ENCODE measurements at regions not wholly inside any gene's neighbourhood (a gene's known extent, or its start where the extent isn't known, plus 50 kb on each side); places are given as distances from the start of the nearest gene placed in this dataset.

GRCh38 chr11:115894176-115894575, 390.0 kb upstream of the CADM1 start:
- ATAC-seq: no peak
- TF ChIP-seq RARB (CRISPR knock-in tag; IDR thresholded peaks at IDR 0.05) (no peak), PPARA (CRISPR knock-in tag; IDR thresholded peaks at IDR 0.05; ENCODE audit: borderline replicate concordance) (no peak)

- ATAC-seq: no peak
- no peak for TF ChIP-seq OSR1 (CRISPR knock-in tag; IDR thresholded peaks at IDR 0.05)
- no peak for TF ChIP-seq RARB (CRISPR knock-in tag; IDR thresholded peaks at IDR 0.05)
- no peak for TF ChIP-seq ZC3H10 (CRISPR knock-in tag; IDR thresholded peaks at IDR 0.05)
- TF ChIP-seq POU6F1 (CRISPR knock-in tag; IDR thresholded peaks at IDR 0.05; ENCODE audit: borderline replicate concordance, low read depth): no peak
- TF ChIP-seq ZNF565 (CRISPR knock-in tag; conservative IDR thresholded peaks at IDR 0.05; ENCODE audit: low read depth): no peak
- TF ChIP-seq CREB5 (CRISPR knock-in tag; IDR thresholded peaks at IDR 0.05; ENCODE audit: low read depth): no peak
- TF ChIP-seq ZNF8 (CRISPR knock-in tag; IDR thresholded peaks at IDR 0.05): no peak
- no peak for TF ChIP-seq TOX (CRISPR knock-in tag; IDR thresholded peaks at IDR 0.05; ENCODE audit: borderline replicate concordance)
- TF ChIP-seq ESRRG (CRISPR knock-in tag; IDR thresholded peaks at IDR 0.05): no peak
- TF ChIP-seq SNAI2 (CRISPR knock-in tag; IDR thresholded peaks at IDR 0.05): no peak
- TF ChIP-seq CSRNP3 (CRISPR knock-in tag; IDR thresholded peaks at IDR 0.05): no peak
- no peak for TF ChIP-seq ZFP3 (CRISPR knock-in tag; IDR thresholded peaks at IDR 0.05)
Measured at GRCh38 chr11:115893461-115894099, 389.4 kb upstream of the CADM1 start.

GRCh38 chr11:115892016-115892415, 387.8 kb upstream of the CADM1 start:
- ATAC-seq: no peak
- TF ChIP-seq ZFP30 (CRISPR knock-in tag; IDR thresholded peaks at IDR 0.05) (no peak), ZNF8 (CRISPR knock-in tag; IDR thresholded peaks at IDR 0.05) (no peak), PPARA (CRISPR knock-in tag; IDR thresholded peaks at IDR 0.05; ENCODE audit: borderline replicate concordance) (no peak), POU6F1 (CRISPR knock-in tag; IDR thresholded peaks at IDR 0.05; ENCODE audit: borderline replicate concordance, low read depth) (no peak), ZNF70 (CRISPR knock-in tag; IDR thresholded peaks at IDR 0.05) (no peak), OSR1 (CRISPR knock-in tag; IDR thresholded peaks at IDR 0.05) (no peak), PATZ1 (CRISPR knock-in tag; IDR thresholded peaks at IDR 0.05; ENCODE audit: borderline replicate concordance) (no peak), CSRNP3 (CRISPR knock-in tag; IDR thresholded peaks at IDR 0.05) (no peak)

GRCh38 chr11:115891581-115891980, 387.4 kb upstream of the CADM1 start:
- ATAC-seq: no peak

More at GRCh38 chr11:115891581-115891980, 387.4 kb upstream of the CADM1 start:
- TF ChIP-seq ARNTL (CRISPR knock-in tag; IDR thresholded peaks at IDR 0.05; ENCODE audit: borderline replicate concordance, low read depth): no peak
